SK-N-SH (cell line): ENCODE measurements at regions not wholly inside any gene's neighbourhood (a gene's known extent, or its start where the extent isn't known, plus 50 kb on each side); places are given as distances from the start of the nearest gene placed in this dataset.

Source experiments
- CTCF ChIA-PET: fragments of 300-600, 350-600 bp; formaldehyde crosslinking; extraction: SDS; loops from one replicate; lab custom pipeline; 2021; lab: Yijun Ruan, JAX
- POLR2A ChIA-PET: fragments of 350-600 bp; sonication (Branson Sonifier 250); formaldehyde crosslinking; extraction: SDS; loops from one replicate; lab custom pipeline; 2020; ENCODE audit warnings: antibody characterized with exemption, inconsistent platforms; lab: Yijun Ruan, JAX
- DNase-seq: peaks from one replicate; pipeline ENCODE4 v3.0.0; 2012
- H2AFZ ChIP-seq: fragments of 200-600 bp; sonication (generic); 2 replicates; pipeline ENCODE4 v1.8.1; 2016; ENCODE audit warnings: antibody characterized with exemption, mild to moderate bottlenecking, low read depth
- H3F3A ChIP-seq: fragments of 200-600 bp; sonication (generic); replicated peaks from 2 replicates; pipeline ENCODE3; 2016; ENCODE audit warnings: antibody characterized with exemption, mild to moderate bottlenecking; ENCODE audit not compliant: insufficient read depth
- H3K27ac ChIP-seq, 2 experiments: fragments of 200-500 bp in 1 of 2; fragments of 200-600 bp in 1 of 2; sonication (Bioruptor generic) in 1 of 2; sonication (generic), shearing (Covaris generic) in 1 of 2; 2 replicates each; pipeline versions ENCODE4 v1.5.1 to v1.6.1; 2014 to 2016; ENCODE audit warnings: low read depth in 2 of 2, inconsistent platforms in 1 of 2, low read length in 1 of 2, mild to moderate bottlenecking in 1 of 2, mixed read lengths in 1 of 2
- H3K27me3 ChIP-seq: fragments of 200-600 bp; sonication (generic), shearing (Covaris generic); 2 replicates; pipeline ENCODE4 v1.6.1; 2016; ENCODE audit warnings: mixed run types; ENCODE audit not compliant: insufficient read depth
- H3K36me3 ChIP-seq, 2 experiments: fragments of 200-500 bp in 1 of 2; fragments of 200-600 bp in 1 of 2; sonication (Bioruptor generic) in 1 of 2; sonication (generic) in 1 of 2; replicated peaks in 1 of 2; 2 replicates each; pipeline versions ENCODE3 to v1.5.1; 2014 to 2016; ENCODE audit warnings: low read length in 1 of 2, mild to moderate bottlenecking in 1 of 2; ENCODE audit not compliant: insufficient read depth in 2 of 2, control insufficient read depth in 1 of 2
- H3K4me1 ChIP-seq, 2 experiments: fragments of 200-500 bp in 1 of 2; fragments of 200-600 bp in 1 of 2; sonication (Bioruptor generic) in 1 of 2; sonication (generic), shearing (Covaris generic) in 1 of 2; 2 replicates each; pipeline versions ENCODE4 v1.5.1 to v1.6.1; 2014 to 2016; ENCODE audit warnings: low read depth in 1 of 2, low read length in 1 of 2, mixed run types in 1 of 2; ENCODE audit not compliant: insufficient read depth in 2 of 2, control insufficient read depth in 1 of 2
- H3K4me2 ChIP-seq: fragments of 200-600 bp; sonication (generic), shearing (Covaris generic); 2 replicates; pipeline ENCODE4 v1.6.1; 2017; ENCODE audit warnings: mixed run types
- H3K4me3 ChIP-seq, 2 experiments: fragments of 200-500 bp in 1 of 2; fragments of 200-600 bp in 1 of 2; sonication (Bioruptor generic) in 1 of 2; sonication (generic), shearing (Covaris generic) in 1 of 2; 2 replicates each; pipeline versions ENCODE4 v1.5.1 to v1.8.1; 2014 to 2016; ENCODE audit warnings: low read depth in 2 of 2, inconsistent platforms in 1 of 2, low read length in 1 of 2, mild to moderate bottlenecking in 1 of 2, mixed read lengths in 1 of 2, moderate library complexity in 1 of 2
- H3K79me2 ChIP-seq: fragments of 200-600 bp; sonication (generic); 2 replicates; pipeline ENCODE4 v1.8.1; 2017; ENCODE audit warnings: mild to moderate bottlenecking; ENCODE audit not compliant: insufficient read depth
- H3K9ac ChIP-seq: fragments of 200-600 bp; sonication (generic); 2 replicates; pipeline ENCODE4 v1.6.1; 2017; ENCODE audit warnings: mixed run types
- H3K9me2 ChIP-seq: fragments of 200-600 bp; sonication (generic); 2 replicates; pipeline ENCODE4 v1.6.1; 2017; ENCODE audit warnings: mixed run types
- H3K9me3 ChIP-seq: fragments of 200-600 bp; sonication (generic); 2 replicates; pipeline ENCODE4 v1.6.1; 2017; ENCODE audit warnings: mixed run types, mild to moderate bottlenecking, moderate library complexity
- H4K20me1 ChIP-seq: fragments of 200-600 bp; sonication (generic); 2 replicates; pipeline ENCODE4 v1.6.1; 2017; ENCODE audit warnings: mild to moderate bottlenecking, mixed run types; ENCODE audit not compliant: insufficient read depth
- ELF1 ChIP-seq: IDR thresholded peaks from 2 replicates; pipeline ENCODE4 v1.4.0; 2012
- FOSL2 ChIP-seq: IDR thresholded peaks from 2 replicates; pipeline ENCODE4 v1.4.0; 2012; ENCODE audit warnings: low read depth, mild to moderate bottlenecking, moderate library complexity, borderline replicate concordance
- NFIC ChIP-seq: IDR thresholded peaks from 2 replicates; pipeline ENCODE4 v1.4.0; 2012; ENCODE audit warnings: borderline replicate concordance
- NRF1 ChIP-seq: IDR thresholded peaks from 2 replicates; pipeline ENCODE4 v1.6.1; 2012; ENCODE audit warnings: low read depth, mild to moderate bottlenecking, low read length
- RAD21 ChIP-seq: IDR thresholded peaks from 2 replicates; pipeline ENCODE4 v1.6.1; 2012; ENCODE audit warnings: mild to moderate bottlenecking, low read length
- RCOR1 ChIP-seq: fragments of 150-350 bp; IDR thresholded peaks from 2 replicates; pipeline ENCODE4 v1.6.1; 2017; ENCODE audit warnings: antibody characterized with exemption, low read length
- REST ChIP-seq: IDR thresholded peaks from 2 replicates; pipeline ENCODE4 v1.6.1; 2012; ENCODE audit warnings: mild to moderate bottlenecking, low read depth, low read length, moderate library complexity
- RFX5 ChIP-seq: IDR thresholded peaks from 2 replicates; pipeline ENCODE4 v1.6.1; 2012; ENCODE audit warnings: mild to moderate bottlenecking, improper control_type of control experiment, low read length
- TCF12 ChIP-seq: IDR thresholded peaks from 2 replicates; pipeline ENCODE4 v1.4.0; 2012
- TEAD4 ChIP-seq: IDR thresholded peaks from 2 replicates; pipeline ENCODE4 v1.4.0; 2012; ENCODE audit warnings: mild to moderate bottlenecking, borderline replicate concordance; ENCODE audit not compliant: insufficient read depth
- ZBTB33 ChIP-seq: IDR thresholded peaks from 2 replicates; pipeline ENCODE4 v1.4.0; 2012; ENCODE audit warnings: low read depth, borderline replicate concordance
- WGBS: methylation state at CpG from one replicate; pipeline ENCODE4 v1.1.6; 2017; ENCODE audit warnings: low lambda C conversion rate; 5-methylcytosine and 5-hydroxymethylcytosine counted together

GRCh38 chr14:81759541-81759940, 225.9 kb upstream of the SEL1L start (continued):
- TF ChIP-seq ELF1 (no peak), NRF1 (no peak), TEAD4 (no peak), ZBTB33 (no peak), TCF12 (no peak), RAD21 (no peak), RFX5 (no peak), RCOR1 (no peak)
- TF ChIP-seq, all 33 proteins: peak for 0

- 22% methylated on average over 3 of the region's 3 CpGs for WGBS
- TF ChIP-seq NFIC (no peak), REST (no peak), FOSL2 (no peak)
- H3K9me2 ChIP-seq, result no peaks in the 10 kb centered on the region
These were observed 232.1 kb upstream of the SEL1L start for GRCh38 chr14:81765651-81766275.

More at GRCh38 chr14:81765651-81766275, 232.1 kb upstream of the SEL1L start:
- H3K4me1 ChIP-seq, result no peaks in the 10 kb centered on the region
- H3K9ac ChIP-seq, result no peak overlapping the region
- H3K4me3 ChIP-seq, result no peak overlapping the region
- no peak for DNase-seq
- H4K20me1 ChIP-seq, result no peaks in the 10 kb centered on the region
- H3K27me3 ChIP-seq, result no peaks in the 10 kb centered on the region
- ChIA-PET CTCF (no interaction called here), POLR2A (no interaction called here)
- H3K27ac ChIP-seq, result no peak overlapping the region
- no peak overlapping the region for H3K4me2 ChIP-seq
- no peaks in the 10 kb centered on the region for H3K36me3 ChIP-seq
- H3F3A ChIP-seq, result no peaks in the 10 kb centered on the region
- peaks cover 5% of the 10 kb centered on the region; the same call in 1 of the 2 replicates for H3K9me3 ChIP-seq
- H2AFZ ChIP-seq, result no peak overlapping the region
- H3K79me2 ChIP-seq, result no peaks in the 10 kb centered on the region
